HL-60 (cell line): ENCODE measurements at regions not wholly inside any gene's neighbourhood (a gene's known extent, or its start where the extent isn't known, plus 50 kb on each side); places are given as distances from the start of the nearest gene placed in this dataset.

Experiments
- DNase-seq, 2 experiments: peaks; one replicate each; pipeline ENCODE4 v3.0.0-alpha.2; 2010 to 2020; ENCODE audit warnings: low read depth in 1 of 2, low spot score in 1 of 2
- H3K27ac ChIP-seq: fragments of 250-450 bp; sonication (Bioruptor Pico); replicated peaks from 2 replicates; pipeline ENCODE4 v1.5.1; 2020; ENCODE audit warnings: mild to moderate bottlenecking, moderate library complexity
- H3K27me3 ChIP-seq: fragments of 250-450 bp; sonication (Bioruptor Pico); 2 replicates; pipeline ENCODE4 v1.5.1; 2021; ENCODE audit warnings: mild to moderate bottlenecking, moderate library complexity; ENCODE audit not compliant: insufficient read depth, poor library complexity, severe bottlenecking
- H3K4me3 ChIP-seq: replicated peaks from 2 replicates; pipeline ENCODE4 v1.5.1; 2011; ENCODE audit warnings: mild to moderate bottlenecking, control low read depth, low read length; ENCODE audit not compliant: insufficient read depth
- GABPA ChIP-seq: IDR thresholded peaks from 2 replicates; pipeline ENCODE4 v1.6.1; 2012; ENCODE audit warnings: low read depth
- POLR2AphosphoS5 ChIP-seq: IDR thresholded peaks from 2 replicates; pipeline ENCODE4 v1.6.1; 2012; ENCODE audit warnings: low read depth
- SPI1 ChIP-seq: IDR thresholded peaks from 2 replicates; pipeline ENCODE4 v1.6.1; 2012; ENCODE audit warnings: low read depth, mild to moderate bottlenecking, borderline replicate concordance
- TF ChIP-seq, protein P1 (sequence below): IDR thresholded peaks from 2 replicates; pipeline ENCODE4 v1.6.1; 2012; ENCODE audit warnings: low read depth; ENCODE audit not compliant: insufficient replicate concordance
- TF ChIP-seq, protein P2 (sequence below): IDR thresholded peaks from one replicate; pipeline ENCODE4 v1.5.1; 2011; ENCODE audit warnings: low read length, control low read depth, inconsistent platforms; ENCODE audit not compliant: insufficient read depth

- H3K27ac ChIP-seq, result no peak overlapping the region
- no peak for DNase-seq
- no peak for TF ChIP-seq POLR2AphosphoS5
- TF ChIP-seq GABPA, result no peak
- TF ChIP-seq SPI1, result no peak
- TF ChIP-seq, protein P1, sequence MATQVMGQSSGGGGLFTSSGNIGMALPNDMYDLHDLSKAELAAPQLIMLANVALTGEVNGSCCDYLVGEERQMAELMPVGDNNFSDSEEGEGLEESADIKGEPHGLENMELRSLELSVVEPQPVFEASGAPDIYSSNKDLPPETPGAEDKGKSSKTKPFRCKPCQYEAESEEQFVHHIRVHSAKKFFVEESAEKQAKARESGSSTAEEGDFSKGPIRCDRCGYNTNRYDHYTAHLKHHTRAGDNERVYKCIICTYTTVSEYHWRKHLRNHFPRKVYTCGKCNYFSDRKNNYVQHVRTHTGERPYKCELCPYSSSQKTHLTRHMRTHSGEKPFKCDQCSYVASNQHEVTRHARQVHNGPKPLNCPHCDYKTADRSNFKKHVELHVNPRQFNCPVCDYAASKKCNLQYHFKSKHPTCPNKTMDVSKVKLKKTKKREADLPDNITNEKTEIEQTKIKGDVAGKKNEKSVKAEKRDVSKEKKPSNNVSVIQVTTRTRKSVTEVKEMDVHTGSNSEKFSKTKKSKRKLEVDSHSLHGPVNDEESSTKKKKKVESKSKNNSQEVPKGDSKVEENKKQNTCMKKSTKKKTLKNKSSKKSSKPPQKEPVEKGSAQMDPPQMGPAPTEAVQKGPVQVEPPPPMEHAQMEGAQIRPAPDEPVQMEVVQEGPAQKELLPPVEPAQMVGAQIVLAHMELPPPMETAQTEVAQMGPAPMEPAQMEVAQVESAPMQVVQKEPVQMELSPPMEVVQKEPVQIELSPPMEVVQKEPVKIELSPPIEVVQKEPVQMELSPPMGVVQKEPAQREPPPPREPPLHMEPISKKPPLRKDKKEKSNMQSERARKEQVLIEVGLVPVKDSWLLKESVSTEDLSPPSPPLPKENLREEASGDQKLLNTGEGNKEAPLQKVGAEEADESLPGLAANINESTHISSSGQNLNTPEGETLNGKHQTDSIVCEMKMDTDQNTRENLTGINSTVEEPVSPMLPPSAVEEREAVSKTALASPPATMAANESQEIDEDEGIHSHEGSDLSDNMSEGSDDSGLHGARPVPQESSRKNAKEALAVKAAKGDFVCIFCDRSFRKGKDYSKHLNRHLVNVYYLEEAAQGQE, result no peak
- TF ChIP-seq, protein P2, sequence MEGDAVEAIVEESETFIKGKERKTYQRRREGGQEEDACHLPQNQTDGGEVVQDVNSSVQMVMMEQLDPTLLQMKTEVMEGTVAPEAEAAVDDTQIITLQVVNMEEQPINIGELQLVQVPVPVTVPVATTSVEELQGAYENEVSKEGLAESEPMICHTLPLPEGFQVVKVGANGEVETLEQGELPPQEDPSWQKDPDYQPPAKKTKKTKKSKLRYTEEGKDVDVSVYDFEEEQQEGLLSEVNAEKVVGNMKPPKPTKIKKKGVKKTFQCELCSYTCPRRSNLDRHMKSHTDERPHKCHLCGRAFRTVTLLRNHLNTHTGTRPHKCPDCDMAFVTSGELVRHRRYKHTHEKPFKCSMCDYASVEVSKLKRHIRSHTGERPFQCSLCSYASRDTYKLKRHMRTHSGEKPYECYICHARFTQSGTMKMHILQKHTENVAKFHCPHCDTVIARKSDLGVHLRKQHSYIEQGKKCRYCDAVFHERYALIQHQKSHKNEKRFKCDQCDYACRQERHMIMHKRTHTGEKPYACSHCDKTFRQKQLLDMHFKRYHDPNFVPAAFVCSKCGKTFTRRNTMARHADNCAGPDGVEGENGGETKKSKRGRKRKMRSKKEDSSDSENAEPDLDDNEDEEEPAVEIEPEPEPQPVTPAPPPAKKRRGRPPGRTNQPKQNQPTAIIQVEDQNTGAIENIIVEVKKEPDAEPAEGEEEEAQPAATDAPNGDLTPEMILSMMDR, result no peak
- no peak overlapping the region for H3K4me3 ChIP-seq
- H3K27me3 ChIP-seq, result no peaks in the 10 kb centered on the region
These were observed 555.2 kb downstream of the COL12A1 start for GRCh38 chr6:74650668-74651067.

GRCh38 chr6:74646461-74646860 is 559.4 kb downstream of the COL12A1 start:
- no peak overlapping the region for H3K27ac ChIP-seq
- H3K4me3 ChIP-seq, result no peak overlapping the region
- no peaks in the 10 kb centered on the region for H3K27me3 ChIP-seq
- no peak for TF ChIP-seq POLR2AphosphoS5
- TF ChIP-seq GABPA, result no peak
- no peak for TF ChIP-seq SPI1
- TF ChIP-seq, protein P2, result no peak
- TF ChIP-seq, protein P1, result no peak
- no peak for DNase-seq

DNA sequence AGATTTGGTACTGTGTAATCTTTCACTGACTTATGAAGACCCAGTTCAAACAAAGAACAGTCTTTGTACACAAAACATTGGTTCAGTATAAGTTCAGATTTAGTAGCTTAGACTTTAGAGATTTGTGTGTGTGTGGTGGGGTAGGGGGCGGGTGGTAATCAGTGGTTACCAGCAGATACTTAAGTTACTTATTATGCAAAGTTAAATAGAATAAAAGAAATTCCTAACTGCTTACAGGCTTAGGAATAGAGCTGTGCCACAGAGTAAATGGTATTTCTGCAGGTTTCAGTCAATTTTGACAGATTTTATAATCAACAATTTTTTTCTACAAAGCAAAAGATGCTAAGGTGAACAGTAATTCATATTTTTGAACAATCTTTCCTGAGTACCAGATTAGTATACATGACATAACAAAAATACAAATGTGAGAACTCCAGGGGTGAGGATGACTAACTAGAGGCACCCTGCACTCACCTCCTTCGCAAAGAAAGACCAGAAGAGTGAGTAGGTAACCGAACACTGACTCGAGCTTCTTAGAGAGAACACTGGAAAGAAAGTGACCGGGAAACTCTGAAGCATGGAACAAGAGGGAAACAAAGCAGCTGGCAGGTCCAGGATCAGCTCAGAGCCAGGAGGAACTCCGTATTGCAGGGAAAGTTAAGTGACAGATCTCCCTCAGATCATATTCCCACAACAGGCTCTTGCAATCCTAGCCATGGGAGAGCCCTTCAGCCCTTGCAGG is 560.6 kb downstream of the COL12A1 start:
- no peak for TF ChIP-seq GABPA
- TF ChIP-seq, protein P1, result no peak
- Histone ChIP-seq H3K27ac (no peak overlapping the region), H3K4me3 (no peak overlapping the region), H3K27me3 (no peaks in the 10 kb centered on the region)
- no peak for DNase-seq
